Loucy (cell line): ENCODE measurements at regions not wholly inside any gene's neighbourhood (a gene's known extent, or its start where the extent isn't known, plus 50 kb on each side); places are given as distances from the start of the nearest gene placed in this dataset.

Source experiments
- H2AFZ ChIP-seq: fragments of 200-600 bp; sonication (generic); 2 replicates; pipeline ENCODE4 v1.6.0; 2016; ENCODE audit warnings: antibody characterized with exemption, mild to moderate bottlenecking, low read length, moderate library complexity
- H3F3A ChIP-seq: fragments of 200-600 bp; 2 replicates; pipeline ENCODE4 v1.6.0; 2016; ENCODE audit warnings: antibody characterized with exemption, low read depth, mild to moderate bottlenecking
- H3K27me3 ChIP-seq: fragments of 200-600 bp; sonication (generic); 2 replicates; pipeline ENCODE4 v1.6.1; 2014; ENCODE audit warnings: low read length, mild to moderate bottlenecking; ENCODE audit not compliant: insufficient read depth, poor library complexity, severe bottlenecking
- H3K36me3 ChIP-seq: fragments of 200-600 bp; sonication (generic); 2 replicates; pipeline ENCODE4 v1.6.1; 2016; ENCODE audit warnings: low read length; ENCODE audit not compliant: insufficient read depth
- H3K4me1 ChIP-seq: fragments of 200-600 bp; sonication (generic); 2 replicates; pipeline ENCODE4 v1.5.1; 2014; ENCODE audit warnings: low read length, mild to moderate bottlenecking; ENCODE audit not compliant: insufficient read depth, poor library complexity, severe bottlenecking
- H3K4me2 ChIP-seq: fragments of 200-600 bp; sonication (generic); 2 replicates; pipeline ENCODE4 v1.6.0; 2014; ENCODE audit warnings: antibody characterized with exemption, low read length, low read depth, mild to moderate bottlenecking; ENCODE audit not compliant: poor library complexity, severe bottlenecking
- H3K4me3 ChIP-seq: fragments of 200-600 bp; sonication (generic); 2 replicates; pipeline ENCODE4 v1.5.1; 2014; ENCODE audit warnings: low read length, mild to moderate bottlenecking, mixed read lengths; ENCODE audit not compliant: poor library complexity, severe bottlenecking
- H3K79me2 ChIP-seq: fragments of 200-600 bp; sonication (generic); 2 replicates; pipeline ENCODE4 v1.6.1; 2014; ENCODE audit warnings: low read length; ENCODE audit not compliant: insufficient read depth
- H3K9ac ChIP-seq: fragments of 200-600 bp; sonication (generic); 2 replicates; pipeline ENCODE4 v1.6.0; 2014; ENCODE audit warnings: mild to moderate bottlenecking, low read depth, low read length, moderate library complexity; ENCODE audit not compliant: poor library complexity, severe bottlenecking
- H3K9me2 ChIP-seq: fragments of 200-600 bp; sonication (generic); replicated peaks from 2 replicates; pipeline ENCODE4 v1.6.1; 2016; ENCODE audit warnings: low read depth, low read length, mixed read lengths
- H3K9me3 ChIP-seq: fragments of 200-600 bp; sonication (generic); 2 replicates; pipeline ENCODE4 v1.6.1; 2014; ENCODE audit warnings: mild to moderate bottlenecking, antibody characterized with exemption, low read length, low read depth; ENCODE audit not compliant: insufficient read depth
- H4K20me1 ChIP-seq: fragments of 200-600 bp; sonication (generic); 2 replicates; pipeline ENCODE4 v1.6.0; 2014; ENCODE audit warnings: antibody characterized with exemption, low read length, mild to moderate bottlenecking; ENCODE audit not compliant: insufficient read depth, poor library complexity, severe bottlenecking
- CTCF ChIP-seq: fragments of 200-600 bp; sonication (generic); conservative IDR thresholded peaks from 2 replicates; pipeline ENCODE4 v1.5.1; 2014; ENCODE audit warnings: mild to moderate bottlenecking, antibody characterized with exemption, low read length
- EZH2phosphoT487 ChIP-seq: fragments of 200-600 bp; IDR thresholded peaks from 2 replicates; pipeline ENCODE4 v1.6.1; 2018; ENCODE audit warnings: antibody characterized with exemption, mild to moderate bottlenecking, moderate library complexity, borderline replicate concordance

GRCh38 chrX:134101636-134102035 lies 116.2 kb upstream of the GPC3 start:
- Histone ChIP-seq H3K4me3 (no peak overlapping the region), H3K9me3 (no peaks in the 10 kb centered on the region), H3F3A (no peaks in the 10 kb centered on the region), H2AFZ (no peak overlapping the region), H3K9me2 (no peaks in the 10 kb centered on the region), H3K27me3 (no peaks in the 10 kb centered on the region), H4K20me1 (no peaks in the 10 kb centered on the region), H3K4me1 (no peaks in the 10 kb centered on the region), H3K4me2 (no peak overlapping the region), H3K36me3 (no peaks in the 10 kb centered on the region), H3K79me2 (no peaks in the 10 kb centered on the region), H3K9ac (no peak overlapping the region)
- TF ChIP-seq CTCF: no peak
- no peak for TF ChIP-seq EZH2phosphoT487

GRCh38 chrX:134115270-134115669 lies 121.7 kb upstream of the CCDC160 start:
- Histone ChIP-seq H3K79me2 (no peaks in the 10 kb centered on the region), H3K9me2 (no peaks in the 10 kb centered on the region), H3K27me3 (no peaks in the 10 kb centered on the region), H3K36me3 (no peaks in the 10 kb centered on the region), H3K4me1 (no peaks in the 10 kb centered on the region), H3K4me2 (no peak overlapping the region), H3K4me3 (no peak overlapping the region), H3K9ac (no peak overlapping the region), H3K9me3 (no peaks in the 10 kb centered on the region), H2AFZ (no peak overlapping the region), H4K20me1 (no peaks in the 10 kb centered on the region), H3F3A (no peaks in the 10 kb centered on the region)
- no peak for TF ChIP-seq CTCF
- no peak for TF ChIP-seq EZH2phosphoT487

GRCh38 chrX:134137341-134137740 lies 99.6 kb upstream of the CCDC160 start:
- Histone ChIP-seq H3K4me2 (no peak overlapping the region), H3K36me3 (no peaks in the 10 kb centered on the region), H3K9me3 (no peaks in the 10 kb centered on the region), H4K20me1 (no peaks in the 10 kb centered on the region), H3K9ac (no peak overlapping the region), H2AFZ (no peak overlapping the region), H3K9me2 (no peaks in the 10 kb centered on the region), H3K79me2 (no peaks in the 10 kb centered on the region), H3K4me3 (no peak overlapping the region), H3K27me3 (no peaks in the 10 kb centered on the region), H3K4me1 (no peaks in the 10 kb centered on the region), H3F3A (no peaks in the 10 kb centered on the region)
- no peak for TF ChIP-seq CTCF
- no peak for TF ChIP-seq EZH2phosphoT487
